Neural progenitor cell (in vitro differentiated cells): ENCODE measurements at regions not wholly inside any gene's neighbourhood (a gene's known extent, or its start where the extent isn't known, plus 50 kb on each side); places are given as distances from the start of the nearest gene placed in this dataset.
"Not testable (repeated sequence)": the region's sequence is repeated elsewhere in the genome, so short reads cannot be mapped to it uniquely, and the experiment has no call there.

Experiments used
- DNase-seq: peaks from one replicate; pipeline ENCODE4 v3.0.0-alpha.2; 2016; ENCODE audit warnings: low spot score
- H2AFZ ChIP-seq: fragments of 200-600 bp; sonication (generic); replicated peaks from 2 replicates; pipeline ENCODE4 v1.6.1; 2016; ENCODE audit warnings: antibody characterized with exemption
- H3F3A ChIP-seq: fragments of 200-600 bp; sonication (generic); 2 replicates; pipeline ENCODE4 v1.6.1; 2016; ENCODE audit warnings: antibody characterized with exemption, low read depth
- H3K27ac ChIP-seq: fragments of 200-600 bp; sonication (generic); 2 replicates; pipeline ENCODE4 v1.5.1; 2016; ENCODE audit warnings: mild to moderate bottlenecking
- H3K27me3 ChIP-seq: fragments of 200-600 bp; sonication (generic); 2 replicates; pipeline ENCODE4 v1.6.1; 2016; ENCODE audit warnings: mild to moderate bottlenecking, moderate library complexity
- H3K36me3 ChIP-seq: fragments of 200-600 bp; sonication (generic); 2 replicates; pipeline ENCODE4 v1.5.1; 2016
- H3K4me1 ChIP-seq: fragments of 200-600 bp; sonication (generic); 2 replicates; pipeline ENCODE4 v1.6.1; 2016; ENCODE audit warnings: mixed run types
- H3K4me2 ChIP-seq: fragments of 200-600 bp; sonication (generic); 2 replicates; pipeline ENCODE4 v1.6.1; 2016
- H3K4me3 ChIP-seq: fragments of 200-600 bp; sonication (generic); 2 replicates; pipeline ENCODE4 v1.5.1; 2016
- H3K79me2 ChIP-seq: fragments of 200-600 bp; sonication (generic); 2 replicates; pipeline ENCODE4 v1.6.1; 2016; ENCODE audit warnings: low read depth
- H3K9ac ChIP-seq: fragments of 200-600 bp; sonication (generic); 2 replicates; pipeline ENCODE4 v1.6.1; 2016
- H3K9me3 ChIP-seq: fragments of 200-600 bp; sonication (generic); 2 replicates; pipeline ENCODE4 v1.5.1; 2016; ENCODE audit warnings: low read depth
- H4K20me1 ChIP-seq: fragments of 200-600 bp; sonication (generic); 2 replicates; pipeline ENCODE4 v1.6.1; 2016; ENCODE audit warnings: low read depth
- H3K27ac Mint-ChIP-seq: 3 replicates; pipeline ENCODE4 v1.8.0; 2021; ENCODE audit warnings: mixed read lengths
- H3K27me3 Mint-ChIP-seq: 2 replicates; pipeline ENCODE4 v1.8.0; 2022; ENCODE audit warnings: low read depth, mild to moderate bottlenecking, inconsistent platforms, moderate library complexity, mixed read lengths; ENCODE audit not compliant: insufficient read depth
- H3K36me3 Mint-ChIP-seq: 3 replicates; pipeline ENCODE4 v1.8.0; 2021; ENCODE audit warnings: mixed read lengths
- H3K4me1 Mint-ChIP-seq: 3 replicates; pipeline ENCODE4 v1.8.0; 2021; ENCODE audit warnings: mixed read lengths
- H3K4me3 Mint-ChIP-seq: 3 replicates; pipeline ENCODE4 v1.8.0; 2021; ENCODE audit warnings: mild to moderate bottlenecking, moderate library complexity, mixed read lengths
- H3K9me3 Mint-ChIP-seq: 3 replicates; pipeline ENCODE4 v1.8.0; 2020; ENCODE audit warnings: mixed read lengths
- CTCF ChIP-seq: fragments of 200-600 bp; sonication (generic); IDR thresholded peaks from 2 replicates; pipeline ENCODE4 v1.5.1; 2017; ENCODE audit warnings: antibody characterized with exemption, mild to moderate bottlenecking
- EZH2 ChIP-seq: fragments of 200-600 bp; sonication (generic); IDR thresholded peaks from 2 replicates; pipeline ENCODE4 v1.6.1; 2017; ENCODE audit warnings: antibody characterized with exemption, mild to moderate bottlenecking, moderate library complexity
- EZH2phosphoT487 ChIP-seq: fragments of 200-600 bp; sonication (generic); IDR thresholded peaks from 2 replicates; pipeline ENCODE4 v1.6.1; 2017; ENCODE audit warnings: antibody characterized with exemption

- H3K27ac ChIP-seq, H3K4me2 ChIP-seq, H3K4me1 ChIP-seq, H3K27me3 ChIP-seq, H3K27ac Mint-ChIP-seq, H3K79me2 ChIP-seq, H3K27me3 Mint-ChIP-seq, H3K36me3 Mint-ChIP-seq, H4K20me1 ChIP-seq, H3K36me3 ChIP-seq, H3K9me3 ChIP-seq, H3K9ac ChIP-seq, H3K4me3 Mint-ChIP-seq, H3K4me3 ChIP-seq, DNase-seq, H3F3A ChIP-seq, H2AFZ ChIP-seq, H3K4me1 Mint-ChIP-seq: not testable (repeated sequence)
- H3K9me3 Mint-ChIP-seq, result peaks cover 17% of the 10 kb centered on the region
Observed at GRCh38 chr14:105587482-105588235, 61.3 kb downstream of the TMEM121 start.

- no peaks in the 10 kb centered on the region for H3F3A ChIP-seq
- no peaks in the 10 kb centered on the region for H3K4me1 ChIP-seq
- Mint-ChIP-seq H3K4me3 (no peak overlapping the region), H3K9me3 (peaks cover 14% of the 10 kb centered on the region), H3K4me1 (no peaks in the 10 kb centered on the region), H3K27ac (no peak overlapping the region), H3K36me3 (no peaks in the 10 kb centered on the region), H3K27me3 (peaks cover 2% of the 10 kb centered on the region)
- H2AFZ ChIP-seq, result no peak overlapping the region
- H3K9me3 ChIP-seq, result no peaks in the 10 kb centered on the region
- H3K79me2 ChIP-seq, result no peaks in the 10 kb centered on the region
- no peak overlapping the region for H3K9ac ChIP-seq
- H3K4me3 ChIP-seq, result no peak overlapping the region
- H3K4me2 ChIP-seq, result no peak overlapping the region
- DNase-seq, result no peak
- no peaks in the 10 kb centered on the region for H4K20me1 ChIP-seq
- H3K27me3 ChIP-seq, result no peaks in the 10 kb centered on the region
- TF ChIP-seq EZH2, result no peak
- no peak for TF ChIP-seq CTCF
- no peak for TF ChIP-seq EZH2phosphoT487
- H3K27ac ChIP-seq, result no peak overlapping the region
- H3K36me3 ChIP-seq, result no peaks in the 10 kb centered on the region
Observed at GRCh38 chr14:105588236-105588860, 62.0 kb downstream of the TMEM121 start.

GRCh38 chr14:105589161-105589925, 63.0 kb downstream of the TMEM121 start:
- H3K4me3 Mint-ChIP-seq, result no peak overlapping the region
- peaks cover 2% of the 10 kb centered on the region for H3K27me3 Mint-ChIP-seq
- no peaks in the 10 kb centered on the region for H3K27me3 ChIP-seq
- H3F3A ChIP-seq, result no peaks in the 10 kb centered on the region
- H3K9me3 ChIP-seq, result no peaks in the 10 kb centered on the region
- H3K9ac ChIP-seq, result no peak overlapping the region
- H3K79me2 ChIP-seq, result no peaks in the 10 kb centered on the region
- H3K36me3 ChIP-seq, result no peaks in the 10 kb centered on the region
- no peaks in the 10 kb centered on the region for H3K4me1 ChIP-seq
- TF ChIP-seq EZH2phosphoT487 (no peak), EZH2 (no peak), CTCF (no peak)
- no peak overlapping the region for H3K4me2 ChIP-seq
- no peak overlapping the region for H3K4me3 ChIP-seq
- H3K27ac Mint-ChIP-seq, result no peak overlapping the region
- no peak for DNase-seq
- no peak overlapping the region for H2AFZ ChIP-seq
- no peaks in the 10 kb centered on the region for H3K4me1 Mint-ChIP-seq
- H3K36me3 Mint-ChIP-seq, result no peaks in the 10 kb centered on the region
- H4K20me1 ChIP-seq, result no peaks in the 10 kb centered on the region
- peaks cover 14% of the 10 kb centered on the region for H3K9me3 Mint-ChIP-seq
- no peak overlapping the region for H3K27ac ChIP-seq

GRCh38 chr14:105589926-105590185, 63.5 kb downstream of the TMEM121 start:
- H3K4me1 ChIP-seq, H3K4me3 Mint-ChIP-seq, H3K27ac ChIP-seq, H3F3A ChIP-seq, H2AFZ ChIP-seq, H3K27me3 ChIP-seq, H3K4me1 Mint-ChIP-seq, H3K4me3 ChIP-seq, H3K4me2 ChIP-seq, H3K36me3 ChIP-seq, H3K27me3 Mint-ChIP-seq, H4K20me1 ChIP-seq, DNase-seq, H3K9ac ChIP-seq, H3K79me2 ChIP-seq, H3K27ac Mint-ChIP-seq, H3K36me3 Mint-ChIP-seq, H3K9me3 ChIP-seq: not testable (repeated sequence)
- H3K9me3 Mint-ChIP-seq, result peaks cover 14% of the 10 kb centered on the region
